ENCODE measurements at regions not wholly inside any gene's neighbourhood (a gene's known extent, or its start where the extent isn't known, plus 50 kb on each side); places are given as distances from the start of the nearest gene placed in this dataset.

DNA sequence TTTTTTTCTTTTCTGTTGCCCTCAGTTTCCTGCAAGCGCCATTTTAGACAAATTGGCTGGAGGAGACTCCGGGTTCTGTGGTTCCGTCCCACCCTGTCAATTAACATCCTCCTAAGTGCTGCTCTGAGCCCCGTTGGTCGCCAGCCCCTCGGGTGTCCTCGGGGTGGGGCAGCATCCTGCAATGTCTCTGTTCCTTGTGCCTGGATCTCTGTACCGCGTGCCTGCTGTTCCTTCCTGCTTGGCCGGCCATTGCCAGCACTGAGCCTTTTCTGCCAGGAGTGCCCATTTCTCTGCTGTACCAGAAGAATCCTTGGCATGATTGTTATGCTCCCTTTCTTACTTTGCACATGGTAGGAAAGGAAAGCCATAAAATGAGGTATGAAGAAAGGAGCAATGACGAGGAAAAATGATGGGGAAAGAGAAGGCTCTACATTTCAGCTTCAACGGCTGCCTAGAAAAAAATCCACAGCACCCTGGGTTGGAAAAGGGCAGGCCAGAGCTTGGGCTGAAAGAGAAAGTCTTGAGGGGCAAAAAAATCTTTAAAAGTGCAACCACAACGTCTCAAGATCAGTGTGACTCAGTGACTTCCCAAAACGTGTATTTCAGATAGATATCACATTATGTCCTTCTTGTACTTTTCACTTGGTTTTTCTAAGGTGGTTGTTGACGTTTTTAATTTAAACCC is 256.7 kb downstream of the CLIC5 start:
- TF ChIP-seq MYC (IDR thresholded peaks at IDR 0.05; ENCODE audit: low read depth, low read length) (no peak), EZH2 (IDR thresholded peaks at IDR 0.05; ENCODE audit: borderline replicate concordance, low read depth, low read length, severe bottlenecking) (no peak), FOS (IDR thresholded peaks at IDR 0.05; ENCODE audit: borderline replicate concordance, insufficient read depth, low read length) (no peak), GATA2 (IDR thresholded peaks at IDR 0.05; ENCODE audit: insufficient read depth, insufficient read length, low read depth, low read length) (no peak), POLR2AphosphoS5 (IDR thresholded peaks at IDR 0.05; ENCODE audit: insufficient read depth, low read depth, low read length) (no peak), POLR2A (IDR thresholded peaks at IDR 0.05; ENCODE audit: low read depth, low read length) (no peak), JUN (IDR thresholded peaks at IDR 0.05; ENCODE audit: borderline replicate concordance, insufficient read depth, insufficient read length, low read depth) (no peak)
- TF ChIP-seq, protein P1, sequence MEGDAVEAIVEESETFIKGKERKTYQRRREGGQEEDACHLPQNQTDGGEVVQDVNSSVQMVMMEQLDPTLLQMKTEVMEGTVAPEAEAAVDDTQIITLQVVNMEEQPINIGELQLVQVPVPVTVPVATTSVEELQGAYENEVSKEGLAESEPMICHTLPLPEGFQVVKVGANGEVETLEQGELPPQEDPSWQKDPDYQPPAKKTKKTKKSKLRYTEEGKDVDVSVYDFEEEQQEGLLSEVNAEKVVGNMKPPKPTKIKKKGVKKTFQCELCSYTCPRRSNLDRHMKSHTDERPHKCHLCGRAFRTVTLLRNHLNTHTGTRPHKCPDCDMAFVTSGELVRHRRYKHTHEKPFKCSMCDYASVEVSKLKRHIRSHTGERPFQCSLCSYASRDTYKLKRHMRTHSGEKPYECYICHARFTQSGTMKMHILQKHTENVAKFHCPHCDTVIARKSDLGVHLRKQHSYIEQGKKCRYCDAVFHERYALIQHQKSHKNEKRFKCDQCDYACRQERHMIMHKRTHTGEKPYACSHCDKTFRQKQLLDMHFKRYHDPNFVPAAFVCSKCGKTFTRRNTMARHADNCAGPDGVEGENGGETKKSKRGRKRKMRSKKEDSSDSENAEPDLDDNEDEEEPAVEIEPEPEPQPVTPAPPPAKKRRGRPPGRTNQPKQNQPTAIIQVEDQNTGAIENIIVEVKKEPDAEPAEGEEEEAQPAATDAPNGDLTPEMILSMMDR (IDR thresholded peaks at IDR 0.05; ENCODE audit: extremely low read depth in 1 of 2, insufficient read depth in 1 of 2, low read depth in 1 of 2, low read length in 2 of 2), result no peak
- TF ChIP-seq, protein P2, sequence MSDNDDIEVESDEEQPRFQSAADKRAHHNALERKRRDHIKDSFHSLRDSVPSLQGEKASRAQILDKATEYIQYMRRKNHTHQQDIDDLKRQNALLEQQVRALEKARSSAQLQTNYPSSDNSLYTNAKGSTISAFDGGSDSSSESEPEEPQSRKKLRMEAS (IDR thresholded peaks at IDR 0.05; ENCODE audit: insufficient read depth, insufficient read length), result no peak
- no peaks in the 10 kb centered on the region for H3K27me3 ChIP-seq (ENCODE audit: control insufficient read depth in 2 of 2, insufficient read depth in 2 of 2, low read length in 2 of 2)
- DNase-seq (ENCODE audit: low read depth, low spot score), result no peak
- H3K9me1 ChIP-seq (replicated peaks; ENCODE audit: control insufficient read depth, extremely low read depth, insufficient read depth, low read length), result no peaks in the 10 kb centered on the region
- H3K9ac ChIP-seq (replicated peaks; ENCODE audit: extremely low read depth, insufficient read depth, low read length), result no peak overlapping the region
- H3K9me3 ChIP-seq (replicated peaks; ENCODE audit: control insufficient read depth, insufficient read depth, low read length), result no peaks in the 10 kb centered on the region
- no TSS peak for BruUV-seq (replicated peaks)
- no peak overlapping the region for H3K4me3 ChIP-seq (replicated peaks in 1 of 3; ENCODE audit: insufficient read depth in 1 of 3, low read depth in 1 of 3, low read length in 3 of 3)
- POLR2A ChIA-PET, result no interaction called here
- no peaks in the 10 kb centered on the region for H4K20me1 ChIP-seq (replicated peaks; ENCODE audit: control insufficient read depth, extremely low read depth, insufficient read depth, low read length)
- intact Hi-C loops (cut with micrococcal nuclease) (no loop called here), dilution Hi-C loops (cut with MboI; ENCODE audit: extremely low pct_ligation_motif_present, low sequenced_read_pairs) (no loop called here)
- H3K4me2 ChIP-seq (ENCODE audit: insufficient read depth, low read length), result no peak overlapping the region
- no peaks in the 10 kb centered on the region for H3K36me3 ChIP-seq (ENCODE audit: control insufficient read depth in 2 of 2, extremely low read depth in 1 of 2, insufficient read depth in 2 of 2, low read length in 2 of 2)
- no peaks in the 10 kb centered on the region for H3K4me1 ChIP-seq (ENCODE audit: control insufficient read depth, extremely low read depth, insufficient read depth, low read length)
- FAIRE-seq, result no peak
- H3K27ac ChIP-seq (ENCODE audit: insufficient read depth, low read depth, low read length), result no peak overlapping the region
- H3K79me2 ChIP-seq (ENCODE audit: control insufficient read depth, insufficient read depth, low read length), result no peaks in the 10 kb centered on the region
- H2AFZ ChIP-seq (ENCODE audit: low read depth, low read length), result no peak overlapping the region
- CTCF ChIA-PET, result no interaction called here

Data from endothelial cell of umbilical vein (primary cell).